Hematopoietic multipotent progenitor cell treated with erythropoietin and hydrocortisone succinate and interleukin-3 and kit ligand, for 6 days (in vitro differentiated cells): ENCODE measurements at regions not wholly inside any gene's neighbourhood (a gene's known extent, or its start where the extent isn't known, plus 50 kb on each side); places are given as distances from the start of the nearest gene placed in this dataset.

ENCODE experiments used
- DNase-seq: peaks from one replicate; pipeline ENCODE4 v3.0.0-alpha.2; 2015

DNA sequence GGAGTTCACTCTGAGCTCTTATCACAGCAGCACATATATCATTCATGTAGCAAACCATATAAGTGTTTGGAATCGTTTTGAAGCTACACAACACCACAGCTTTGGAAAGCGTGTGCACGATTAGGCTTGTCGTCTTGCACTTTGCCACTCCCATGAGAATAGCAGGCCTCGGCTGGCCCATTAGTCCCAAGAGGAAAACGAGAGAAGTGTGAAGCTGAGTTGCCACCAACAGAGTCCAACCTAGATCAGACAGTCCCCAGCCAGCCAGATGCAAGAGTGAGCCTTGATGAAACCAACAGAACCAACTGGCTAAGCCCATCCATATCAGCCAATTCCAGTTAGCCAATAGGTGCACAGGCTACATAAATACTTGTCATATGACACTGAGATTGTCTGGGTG lies 238.4 kb downstream of the C1orf94 start:
- no peak for DNase-seq

DNA sequence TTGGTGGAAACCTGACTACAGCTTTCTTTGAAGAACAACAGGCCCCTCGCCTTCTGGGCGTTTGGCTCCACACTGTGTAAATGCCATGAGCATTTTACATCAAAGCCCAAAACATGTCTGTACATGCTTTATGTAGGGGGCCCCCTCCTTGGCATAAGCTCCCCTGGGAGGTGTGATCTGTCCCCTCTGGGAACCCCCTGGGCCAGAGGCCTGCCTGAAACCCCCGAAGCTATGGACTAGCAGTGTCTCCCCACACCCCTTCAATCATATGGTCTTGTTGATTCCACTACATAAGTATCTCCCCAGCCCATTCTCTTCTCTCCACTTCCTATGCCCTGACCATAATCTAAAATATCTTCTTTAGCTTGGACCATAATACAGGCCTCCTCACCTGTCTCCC lies 241.5 kb downstream of the C1orf94 start:
- no peak for DNase-seq

DNA sequence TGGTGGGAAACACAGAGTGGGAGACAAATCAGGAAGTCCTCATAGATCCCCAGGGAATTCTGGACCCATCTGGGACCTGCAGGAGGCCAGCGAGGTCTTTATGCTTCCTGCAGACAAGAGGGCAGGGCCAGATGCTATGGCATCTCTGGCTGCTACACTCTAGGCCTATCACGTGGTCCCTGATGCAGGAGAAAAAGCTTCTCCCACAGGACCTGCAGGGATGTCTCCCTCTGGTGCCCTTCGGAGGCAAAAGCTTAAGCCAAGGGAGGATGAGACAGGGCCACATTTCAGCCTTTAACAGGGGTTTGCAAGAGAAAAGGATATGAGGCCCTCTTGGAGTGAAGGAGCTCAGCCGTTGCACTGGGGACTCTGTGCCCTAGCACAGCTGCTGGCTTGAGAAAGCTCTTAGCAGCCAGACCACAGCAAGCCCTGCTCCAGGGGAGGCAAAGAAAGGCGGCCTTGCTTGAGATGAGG lies 243.0 kb downstream of the C1orf94 start:
- DNase-seq: no peak

DNA sequence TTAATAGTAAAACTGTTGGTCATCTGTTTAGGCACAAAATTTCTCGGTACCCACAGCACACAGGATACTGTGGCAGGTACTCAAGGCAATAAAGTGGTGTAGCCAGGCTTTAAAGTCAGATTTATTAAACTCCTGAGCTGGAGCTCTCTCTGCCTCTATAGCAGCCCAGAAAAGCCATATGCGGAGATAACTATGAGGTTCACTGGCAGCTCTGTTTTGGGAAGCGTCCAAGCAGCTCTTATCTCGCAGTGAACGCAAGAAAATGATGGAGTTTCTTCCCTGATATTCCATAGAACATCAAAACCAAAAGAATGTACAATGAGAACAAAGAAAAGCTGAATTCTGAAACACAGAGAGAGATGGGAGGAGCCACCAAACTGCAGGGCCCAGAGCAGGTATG lies 248.3 kb downstream of the C1orf94 start:
- DNase-seq: no peak

GRCh38 chr1:34425785-34426184 lies 249.1 kb downstream of the C1orf94 start:
- no peak for DNase-seq

- no peak for DNase-seq
Observed at GRCh38 chr1:34426325-34426896, 249.7 kb downstream of the C1orf94 start.

DNA sequence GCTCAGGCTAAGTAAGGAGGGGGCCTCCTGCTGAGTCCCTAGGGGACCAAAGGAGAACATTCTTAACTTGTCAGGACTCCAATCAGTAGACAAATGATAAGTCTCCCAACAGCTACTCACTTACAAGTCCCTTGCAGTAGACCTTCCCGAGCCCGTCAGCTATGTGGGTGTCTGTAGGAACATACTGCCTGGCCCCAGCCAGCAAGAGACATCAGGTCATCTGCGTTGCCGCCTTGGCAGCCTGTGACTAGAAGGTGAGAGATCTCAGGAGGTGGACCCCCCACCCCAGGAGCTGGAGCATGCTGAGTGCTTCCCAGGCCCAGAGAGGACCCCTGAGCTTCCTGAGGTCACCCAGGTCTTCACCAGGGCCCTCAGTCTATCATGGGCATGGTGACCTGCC lies 250.5 kb downstream of the C1orf94 start:
- no peak for DNase-seq

GRCh38 chr1:34433099-34433498 lies 256.4 kb downstream of the C1orf94 start:
- DNase-seq: no peak

DNA sequence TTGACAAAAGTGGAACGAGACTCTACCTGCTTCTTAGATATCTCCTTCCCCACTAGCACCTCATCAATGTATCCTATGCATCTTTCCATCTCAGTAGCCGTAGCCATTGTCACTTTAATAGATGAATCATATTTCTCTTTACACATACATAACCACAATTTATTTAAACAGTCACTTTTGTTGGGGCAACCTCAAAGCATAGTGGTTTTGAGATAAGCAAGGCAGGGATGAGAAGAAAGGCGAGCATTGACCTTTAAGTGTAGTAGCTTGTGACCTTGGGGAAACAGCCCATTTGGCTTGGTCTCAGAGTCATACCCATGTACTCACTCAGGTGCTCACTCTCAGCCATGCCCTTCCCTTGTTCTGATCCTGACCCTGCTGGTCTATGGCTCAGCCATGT lies 260.1 kb downstream of the C1orf94 start:
- no peak for DNase-seq

DNA sequence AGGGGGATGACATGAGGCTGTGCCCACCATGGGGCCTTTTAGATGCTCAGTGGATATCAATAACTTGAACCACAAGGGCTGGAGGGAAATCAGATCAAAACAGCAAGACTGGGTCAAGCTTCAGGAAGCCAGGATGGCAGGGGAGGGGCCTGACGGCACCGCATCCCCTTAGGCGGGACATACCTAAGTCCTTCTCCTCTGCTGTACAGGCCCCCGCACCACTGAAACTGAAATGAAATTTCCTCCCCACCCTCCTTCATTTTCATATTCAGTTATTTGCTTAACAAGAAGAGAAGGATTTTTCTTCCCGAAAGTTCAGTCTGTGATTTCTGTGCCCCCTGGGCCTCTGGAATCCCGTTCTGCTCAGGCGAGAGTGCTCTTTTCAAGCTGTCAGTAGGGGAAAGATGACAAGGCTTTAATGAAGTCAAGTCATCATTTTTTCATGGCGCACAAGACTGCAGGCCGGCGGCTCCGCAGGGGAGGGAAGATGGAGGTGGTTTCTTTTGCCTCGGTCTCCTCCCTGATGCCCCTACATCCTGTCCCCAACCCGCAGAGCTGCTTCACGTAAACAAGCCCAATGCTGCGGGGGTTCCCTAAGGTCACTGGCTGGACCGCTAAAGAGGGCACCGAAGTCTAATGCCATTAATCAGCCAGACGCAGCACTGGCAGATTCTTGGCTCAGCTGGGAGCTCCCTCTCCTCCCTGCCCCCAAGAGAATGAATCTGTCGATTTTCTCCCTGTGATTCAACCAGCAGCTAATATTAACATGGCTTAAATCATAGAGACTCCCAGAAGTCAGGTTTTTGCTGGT lies 264.8 kb downstream of the C1orf94 start:
- no peak for DNase-seq

DNA sequence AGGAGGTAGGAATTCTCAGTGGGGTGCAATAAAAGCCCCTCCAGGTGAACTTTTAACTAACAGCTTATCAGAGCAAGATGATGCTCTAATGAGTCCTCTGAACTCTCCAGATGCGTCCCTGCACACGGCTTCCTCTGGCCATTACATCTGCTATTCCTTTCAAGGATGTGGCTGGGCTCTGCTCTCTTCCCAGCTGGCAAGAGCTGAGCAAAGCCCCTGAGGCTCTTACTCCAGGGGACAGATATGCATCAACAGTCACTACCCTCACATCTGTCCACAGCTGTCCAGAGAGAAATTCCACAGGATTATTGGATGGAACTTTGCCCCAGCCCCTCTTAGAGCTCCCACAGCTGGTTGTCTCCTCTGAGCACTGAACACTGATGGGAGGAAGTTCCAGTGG lies 267.8 kb downstream of the C1orf94 start:
- DNase-seq: no peak

DNA sequence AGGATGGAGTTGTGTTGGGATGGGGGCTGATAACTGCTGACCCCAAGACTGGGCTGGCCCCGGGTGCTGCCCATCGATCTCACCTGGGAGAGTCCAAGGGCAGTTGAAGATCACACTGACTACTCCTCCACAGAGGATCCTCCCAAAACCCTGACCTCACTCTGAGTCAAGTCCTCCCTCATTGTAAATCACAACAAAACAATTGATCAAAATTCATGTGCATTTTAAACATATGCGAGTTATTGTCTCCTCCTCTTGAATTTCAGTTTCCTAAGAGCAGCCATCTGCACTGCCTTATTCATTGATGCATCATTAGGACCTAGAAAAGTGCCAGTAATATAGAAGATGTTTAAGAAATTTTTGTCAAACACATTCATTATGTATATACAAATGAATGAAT lies 273.6 kb downstream of the C1orf94 start:
- DNase-seq: no peak

DNA sequence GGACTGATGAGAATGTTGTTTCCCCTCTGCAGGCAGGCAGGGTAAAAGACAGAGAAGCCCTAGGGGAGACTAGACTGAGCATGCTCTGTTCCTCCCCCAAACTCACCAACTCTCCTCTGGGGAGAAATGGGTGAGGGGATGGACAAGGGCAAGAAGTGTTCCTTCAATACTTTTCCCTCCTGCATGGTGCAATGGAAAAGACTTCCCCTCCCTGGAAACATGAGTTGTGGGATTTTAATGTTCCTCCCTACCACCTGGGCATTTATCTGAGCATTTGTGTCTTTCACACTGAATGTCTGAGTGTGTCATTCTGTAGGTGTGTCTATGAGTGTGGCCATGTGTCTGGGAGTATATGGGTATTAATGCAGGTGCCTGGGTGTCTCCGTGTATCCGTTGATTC lies 275.7 kb downstream of the C1orf94 start:
- DNase-seq: no peak

DNA sequence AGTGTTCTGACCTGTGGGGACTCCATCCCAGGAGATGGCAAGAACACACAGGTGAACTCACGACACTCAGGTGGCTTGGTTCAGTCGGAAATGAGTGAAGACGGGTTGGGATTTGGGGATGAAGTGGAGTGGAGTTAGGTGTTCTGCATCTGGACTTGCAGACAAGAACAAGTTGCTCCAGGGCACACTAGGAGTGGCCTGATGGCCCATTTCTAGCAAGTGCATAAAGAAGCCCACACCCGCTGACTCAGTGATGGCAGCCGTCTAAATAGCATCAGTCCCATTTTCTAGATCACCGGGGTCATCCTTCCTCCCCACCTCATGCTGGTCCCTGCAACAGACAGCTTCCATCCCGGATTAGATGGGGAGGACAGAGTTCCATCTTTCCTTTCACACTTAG lies 278.4 kb downstream of the C1orf94 start:
- no peak for DNase-seq

- peak; percentile 73 for DNase-seq
Observed at GRCh38 chr1:34460193-34460592, 283.5 kb downstream of the C1orf94 start.

- DNase-seq: no peak
Observed at GRCh38 chr1:34470401-34470800, 284.4 kb upstream of the GJB5 start.

DNA sequence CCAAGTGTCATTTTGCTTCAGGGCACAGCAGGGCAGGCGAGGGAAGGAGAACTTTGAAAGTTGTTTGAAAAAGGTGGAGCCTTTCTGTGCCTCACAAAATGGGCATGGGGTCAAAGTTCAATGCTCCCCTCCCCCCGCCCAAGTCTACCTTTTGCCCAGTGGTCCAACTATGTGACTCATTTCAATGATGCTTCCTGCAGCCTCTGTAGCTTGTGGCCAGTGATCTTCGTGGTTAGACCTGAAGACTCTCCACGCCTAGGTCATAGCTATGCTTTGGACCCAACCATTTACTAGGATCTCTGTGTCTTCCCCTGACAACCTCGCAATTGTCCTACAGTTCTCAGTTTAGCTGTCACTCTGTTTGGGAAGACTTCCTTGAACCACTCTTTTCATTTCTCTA lies 280.3 kb upstream of the GJB5 start:
- DNase-seq: no peak

DNA sequence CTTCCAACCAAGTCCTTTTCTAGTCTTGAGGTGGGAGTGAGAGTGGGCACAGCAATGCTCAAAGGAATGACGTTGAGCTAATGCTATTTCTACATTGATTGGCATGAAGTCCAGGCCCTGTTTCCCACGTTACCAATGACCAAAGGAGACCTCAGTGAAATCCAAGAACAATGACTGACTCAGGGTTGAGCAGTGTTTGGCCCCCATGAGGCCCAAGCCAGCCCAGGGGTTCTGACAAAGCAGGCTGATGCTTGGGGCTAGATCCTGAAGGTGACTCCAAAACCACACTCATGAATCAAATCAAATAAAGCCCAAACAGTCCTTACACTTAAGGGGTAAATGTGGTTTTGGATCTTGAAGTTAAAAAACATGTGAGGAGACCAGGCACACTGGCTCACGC lies 278.5 kb upstream of the GJB5 start:
- DNase-seq: no peak

- DNase-seq: no peak
Observed at GRCh38 chr1:34477632-34478141, 277.2 kb upstream of the GJB5 start.

GRCh38 chr1:34478515-34479076 lies 276.3 kb upstream of the GJB5 start:
- DNase-seq: no peak

DNA sequence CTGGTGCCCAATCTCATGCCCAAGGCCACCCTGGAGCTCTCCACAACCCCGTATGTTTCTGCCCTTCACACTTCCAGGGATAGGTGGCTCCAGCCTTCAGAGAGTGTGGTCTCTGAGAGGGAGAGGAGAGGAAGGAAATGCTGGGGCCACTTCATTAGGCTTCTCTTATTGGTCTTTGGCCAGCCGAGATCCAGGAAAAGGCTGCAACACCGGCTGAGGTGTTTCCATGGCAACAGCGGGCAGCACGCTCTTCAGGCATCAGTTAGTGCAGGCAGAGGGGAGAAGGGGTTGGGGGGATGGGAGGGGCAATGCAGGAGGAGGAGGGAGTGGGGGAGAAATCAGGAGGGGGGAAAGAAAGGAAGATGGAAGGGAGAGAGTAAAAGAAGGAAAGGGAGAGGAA lies 275.1 kb upstream of the GJB5 start:
- no peak for DNase-seq

DNA sequence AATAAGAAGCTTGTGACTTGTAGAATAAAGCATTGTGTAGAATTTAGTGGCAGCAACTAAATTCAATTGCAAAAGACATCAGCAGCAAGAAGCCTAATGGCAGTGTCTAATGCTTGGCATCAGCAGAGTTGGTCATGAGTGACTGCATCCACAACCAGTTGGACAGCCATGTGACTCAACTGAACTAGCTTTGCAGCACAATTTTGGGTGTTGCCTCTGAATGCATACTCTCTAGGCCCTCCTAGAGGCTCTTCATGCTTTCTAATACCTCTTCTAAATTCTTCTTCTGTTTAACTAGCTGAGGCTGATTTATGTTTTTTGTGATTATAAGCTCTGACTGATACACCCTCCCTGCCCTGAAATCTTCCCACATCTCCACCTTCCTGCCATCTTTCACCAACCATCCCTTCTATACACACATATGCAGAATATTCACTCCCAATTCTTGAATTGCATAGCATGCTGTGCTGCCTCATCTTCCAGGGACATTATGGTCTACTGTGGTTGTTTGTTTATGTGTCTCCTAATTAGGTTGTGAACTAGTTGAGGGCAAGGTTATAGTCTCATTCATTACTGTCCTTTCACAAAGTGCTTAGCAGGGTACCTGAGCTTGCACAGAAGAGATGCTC lies 266.7 kb upstream of the GJB5 start:
- DNase-seq: no peak

- peak; percentile 49 for DNase-seq
Observed at GRCh38 chr1:34500451-34500850, 254.4 kb upstream of the GJB5 start.

DNA sequence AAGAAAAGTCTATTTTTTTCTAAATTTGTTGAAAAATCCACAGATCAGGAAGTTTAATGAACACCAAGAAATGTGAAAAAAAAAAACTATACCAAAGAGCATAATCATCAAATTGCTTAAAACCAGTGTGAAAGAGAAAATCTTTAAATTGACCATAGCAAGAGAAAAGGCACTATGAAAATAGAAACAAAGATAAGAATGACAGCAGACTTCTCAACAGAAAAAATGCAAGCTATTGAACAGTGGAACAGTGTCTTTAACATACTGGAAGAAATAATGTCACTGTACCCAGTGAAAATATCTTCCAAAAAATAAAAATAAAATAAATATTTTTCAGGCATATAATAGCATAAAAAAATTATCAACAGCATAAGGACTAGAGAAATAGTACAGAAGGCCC lies 243.0 kb upstream of the GJB5 start:
- no peak for DNase-seq
